ACC112 (cell line): ENCODE measurements at regions not wholly inside any gene's neighbourhood (a gene's known extent, or its start where the extent isn't known, plus 50 kb on each side); places are given as distances from the start of the nearest gene placed in this dataset.

ENCODE experiments used
- H2AFZ ChIP-seq: fragments of 200-600 bp; sonication (generic); one replicate; pipeline ENCODE4 v1.6.0; 2017; ENCODE audit warnings: antibody characterized with exemption, low read length; ENCODE audit not compliant: unreplicated experiment
- H3K27ac ChIP-seq: fragments of 200-600 bp; sonication (generic); 2 replicates; pipeline ENCODE4 v1.5.1; 2014; ENCODE audit warnings: low read depth, mild to moderate bottlenecking, antibody characterized with exemption, low read length, moderate library complexity
- H3K27me3 ChIP-seq: fragments of 200-600 bp; sonication (generic); 2 replicates; pipeline ENCODE4 v1.6.1; 2014; ENCODE audit warnings: mild to moderate bottlenecking, antibody characterized with exemption, low read length, moderate library complexity, mixed read lengths; ENCODE audit not compliant: insufficient read depth
- H3K36me3 ChIP-seq: fragments of 200-600 bp; sonication (generic); 2 replicates; pipeline ENCODE4 v1.6.1; 2016; ENCODE audit warnings: mild to moderate bottlenecking, antibody characterized with exemption, low read length, moderate library complexity, mixed read lengths; ENCODE audit not compliant: insufficient read depth
- H3K4me1 ChIP-seq: fragments of 200-600 bp; sonication (generic); one replicate; pipeline ENCODE4 v1.6.1; 2016; ENCODE audit warnings: low read length, mixed read lengths; ENCODE audit not compliant: insufficient read depth, unreplicated experiment, control insufficient read depth
- H3K4me3 ChIP-seq: fragments of 200-600 bp; sonication (generic); 2 replicates; pipeline ENCODE4 v1.5.1; 2014; ENCODE audit warnings: mild to moderate bottlenecking, low read depth, low read length
- H3K79me2 ChIP-seq: fragments of 200-600 bp; sonication (generic); one replicate; pipeline ENCODE4 v1.6.0; 2016; ENCODE audit warnings: low read length; ENCODE audit not compliant: control insufficient read depth, unreplicated experiment, insufficient read depth

- no peaks in the 10 kb centered on the region for H3K27me3 ChIP-seq
- H3K27ac ChIP-seq: no peak overlapping the region
- H3K4me3 ChIP-seq: no peak overlapping the region
- H3K4me1 ChIP-seq: no peaks in the 10 kb centered on the region
- no peak overlapping the region for H2AFZ ChIP-seq
- H3K79me2 ChIP-seq: no peaks in the 10 kb centered on the region
- H3K36me3 ChIP-seq: 0 out of 2 replicates have a peak, but pooled peaks cover 3% of the 10 kb centered on the region
Measured at GRCh38 chr11:8796941-8797340, 114.0 kb upstream of the AKIP1 start.

- no peaks in the 10 kb centered on the region for H3K4me1 ChIP-seq
- H3K4me3 ChIP-seq: no peak overlapping the region
- no peaks in the 10 kb centered on the region for H3K36me3 ChIP-seq
- no peaks in the 10 kb centered on the region for H3K27me3 ChIP-seq
- no peak overlapping the region for H2AFZ ChIP-seq
- H3K27ac ChIP-seq: no peak overlapping the region
- peaks cover 5% of the 10 kb centered on the region for H3K79me2 ChIP-seq
Measured at GRCh38 chr11:8799273-8799672, 111.7 kb upstream of the AKIP1 start.

- peaks cover 14% of the 10 kb centered on the region for H3K79me2 ChIP-seq
- no peaks in the 10 kb centered on the region for H3K4me1 ChIP-seq
- H3K27ac ChIP-seq: no peak overlapping the region
- H2AFZ ChIP-seq: no peak overlapping the region
- no peak overlapping the region for H3K4me3 ChIP-seq
- no peaks in the 10 kb centered on the region for H3K27me3 ChIP-seq
- no peaks in the 10 kb centered on the region for H3K36me3 ChIP-seq
Measured at GRCh38 chr11:8800520-8801110, 110.4 kb upstream of the AKIP1 start.

- Histone ChIP-seq H3K4me3 (no peak overlapping the region), H3K27ac (no peak overlapping the region), H3K4me1 (no peaks in the 10 kb centered on the region), H3K79me2 (peaks cover 20% of the 10 kb centered on the region), H2AFZ (no peak overlapping the region), H3K36me3 (no peaks in the 10 kb centered on the region), H3K27me3 (no peaks in the 10 kb centered on the region)
Measured at GRCh38 chr11:8801121-8801520, 109.9 kb upstream of the AKIP1 start.

- no peaks in the 10 kb centered on the region for H3K36me3 ChIP-seq
Measured at GRCh38 chr11:8802251-8802650, 108.7 kb upstream of the AKIP1 start.

GRCh38 chr11:8803973-8804372 is 107.0 kb upstream of the AKIP1 start:
- Histone ChIP-seq H2AFZ (no peak overlapping the region), H3K4me1 (peaks cover 22% of the 10 kb centered on the region), H3K79me2 (peaks cover 42% of the 10 kb centered on the region)

More at GRCh38 chr11:8802251-8802650, 108.7 kb upstream of the AKIP1 start:
- H3K27ac ChIP-seq: no peak overlapping the region
- H3K4me3 ChIP-seq: no peak overlapping the region
- H3K4me1 ChIP-seq: peaks cover 5% of the 10 kb centered on the region
- no peaks in the 10 kb centered on the region for H3K27me3 ChIP-seq
- peaks cover 28% of the 10 kb centered on the region for H3K79me2 ChIP-seq
- no peak overlapping the region for H2AFZ ChIP-seq

GRCh38 chr11:8805296-8805695 is 105.7 kb upstream of the AKIP1 start:
- Histone ChIP-seq H3K27me3 (no peaks in the 10 kb centered on the region), H2AFZ (no peak overlapping the region), H3K4me1 (peaks cover 23% of the 10 kb centered on the region), H3K27ac (no peak overlapping the region), H3K36me3 (no peaks in the 10 kb centered on the region), H3K4me3 (no peak overlapping the region), H3K79me2 (peaks cover 55% of the 10 kb centered on the region)

More at GRCh38 chr11:8803973-8804372, 107.0 kb upstream of the AKIP1 start:
- H3K4me3 ChIP-seq: no peak overlapping the region
- no peaks in the 10 kb centered on the region for H3K36me3 ChIP-seq
- H3K27me3 ChIP-seq: no peaks in the 10 kb centered on the region
- H3K27ac ChIP-seq: no peak overlapping the region

- H3K36me3 ChIP-seq: no peaks in the 10 kb centered on the region
- peak overlapping the region; percentile 76 for H3K27ac ChIP-seq
- peak overlapping the region; percentile 63 for H2AFZ ChIP-seq
- peaks cover 33% of the 10 kb centered on the region for H3K4me1 ChIP-seq
- H3K27me3 ChIP-seq: no peaks in the 10 kb centered on the region
- H3K79me2 ChIP-seq: peaks cover 56% of the 10 kb centered on the region
- peak overlapping the region; percentile 89; the same call in 1 of the 2 replicates for H3K4me3 ChIP-seq
Measured at GRCh38 chr11:8806974-8807373, 104.0 kb upstream of the AKIP1 start.

GRCh38 chr11:8807544-8808225 is 103.3 kb upstream of the AKIP1 start:
- Histone ChIP-seq H3K27me3 (no peaks in the 10 kb centered on the region), H3K36me3 (no peaks in the 10 kb centered on the region), H3K79me2 (peaks cover 56% of the 10 kb centered on the region), H3K4me3 (peak overlapping the region; percentile 89), H3K4me1 (peaks cover 39% of the 10 kb centered on the region), H2AFZ (peak overlapping the region; percentile 63), H3K27ac (peak overlapping the region; percentile 76)

GRCh38 chr11:8808226-8808585 is 102.8 kb upstream of the AKIP1 start:
- H3K79me2 ChIP-seq: peaks cover 56% of the 10 kb centered on the region
- peak overlapping the region; percentile 63 for H2AFZ ChIP-seq
- peak overlapping the region; percentile 76 for H3K27ac ChIP-seq
- H3K4me1 ChIP-seq: peaks cover 44% of the 10 kb centered on the region
- H3K4me3 ChIP-seq: peak overlapping the region; percentile 89
- H3K27me3 ChIP-seq: no peaks in the 10 kb centered on the region
- H3K36me3 ChIP-seq: no peaks in the 10 kb centered on the region
